Skeletal muscle satellite cell (primary cell): ENCODE measurements at regions not wholly inside any gene's neighbourhood (a gene's known extent, or its start where the extent isn't known, plus 50 kb on each side); places are given as distances from the start of the nearest gene placed in this dataset.
"Not testable (repeated sequence)": the region's sequence is repeated elsewhere in the genome, so short reads cannot be mapped to it uniquely, and the experiment has no call there.

Experiments
- H3K27me3 ChIP-seq: 2 replicates; pipeline ENCODE4 v1.7.0; 2013; ENCODE audit warnings: low read length; ENCODE audit not compliant: control insufficient read depth, insufficient read depth
- H3K36me3 ChIP-seq: 2 replicates; pipeline ENCODE4 v1.7.0; 2013; ENCODE audit warnings: mild to moderate bottlenecking, control low read depth, low read length; ENCODE audit not compliant: insufficient read depth
- H3K4me1 ChIP-seq: 2 replicates; pipeline ENCODE4 v1.7.0; 2013; ENCODE audit warnings: low read length; ENCODE audit not compliant: control insufficient read depth, insufficient read depth
- H3K4me2 ChIP-seq: 2 replicates; pipeline ENCODE4 v1.7.0; 2013; ENCODE audit warnings: mild to moderate bottlenecking, low read length
- H3K4me3 ChIP-seq: 2 replicates; pipeline ENCODE4 v1.7.0; 2013; ENCODE audit warnings: low read length
- H3K9ac ChIP-seq: 2 replicates; pipeline ENCODE4 v1.7.0; 2013; ENCODE audit warnings: mild to moderate bottlenecking, low read depth, low read length, moderate library complexity
- H3K9me3 ChIP-seq: replicated peaks from 2 replicates; pipeline ENCODE4 v1.7.0; 2013; ENCODE audit warnings: mild to moderate bottlenecking, control low read depth, low read length

GRCh38 chr16:17555176-17555575, 84.4 kb upstream of the XYLT1 start:
- Histone ChIP-seq H3K4me3 (no peak overlapping the region), H3K27me3 (peaks cover 8% of the 10 kb centered on the region), H3K4me1 (peaks cover 23% of the 10 kb centered on the region)

DNA sequence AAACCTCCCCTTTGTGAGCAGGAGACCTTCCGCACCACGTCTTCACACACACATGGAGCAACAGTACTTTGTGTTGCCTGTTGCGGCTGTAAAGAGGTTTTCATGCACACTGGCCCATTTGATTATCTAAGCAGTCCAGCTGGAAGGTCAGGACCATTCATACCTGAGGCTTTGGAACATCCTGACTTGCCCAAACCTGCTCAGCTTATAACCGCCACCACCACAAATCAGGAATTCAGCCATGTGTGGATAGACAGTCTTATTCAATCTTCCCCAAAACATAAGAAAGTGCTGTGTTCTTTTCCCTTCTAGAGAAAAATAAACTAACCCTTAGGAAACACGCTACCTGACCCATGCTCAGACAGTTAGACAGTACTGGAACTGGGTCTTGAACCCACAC, 81.6 kb upstream of the XYLT1 start:
- Histone ChIP-seq H3K4me3 (no peak overlapping the region), H3K4me2 (no peak overlapping the region), H3K9ac (no peak overlapping the region), H3K9me3 (no peaks in the 10 kb centered on the region), H3K36me3 (no peaks in the 10 kb centered on the region), H3K27me3 (no peaks in the 10 kb centered on the region), H3K4me1 (peaks cover 23% of the 10 kb centered on the region)

More at GRCh38 chr16:17555176-17555575, 84.4 kb upstream of the XYLT1 start:
- Histone ChIP-seq H3K9ac (no peak overlapping the region), H3K36me3 (no peaks in the 10 kb centered on the region), H3K4me2 (no peak overlapping the region), H3K9me3 (no peaks in the 10 kb centered on the region)

GRCh38 chr16:17551682-17552081, 80.9 kb upstream of the XYLT1 start:
- H3K27me3 ChIP-seq, H3K4me2 ChIP-seq, H3K4me3 ChIP-seq, H3K9ac ChIP-seq, H3K36me3 ChIP-seq, H3K9me3 ChIP-seq: not testable (repeated sequence)
- H3K4me1 ChIP-seq, result peaks cover 23% of the 10 kb centered on the region

DNA sequence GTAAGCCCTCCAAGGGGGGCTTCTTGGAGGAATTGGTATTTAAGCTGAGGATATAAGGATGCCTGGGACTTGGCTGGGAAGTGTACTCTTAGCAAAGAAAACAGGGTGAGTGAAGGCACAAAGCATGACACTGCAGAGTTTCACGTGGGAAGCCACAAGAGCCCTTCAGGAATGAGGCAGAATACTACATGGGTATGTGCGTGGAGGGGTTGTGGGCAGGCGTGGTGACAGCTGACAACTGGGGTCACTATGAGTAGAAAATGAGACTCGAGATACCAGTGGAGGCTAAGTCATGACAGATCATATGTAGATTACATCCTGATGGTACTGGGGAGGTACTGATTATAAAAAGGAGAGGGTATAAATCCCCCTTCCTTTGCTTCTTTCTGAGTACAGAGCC, 78.1 kb upstream of the XYLT1 start:
- Histone ChIP-seq H3K9me3 (no peaks in the 10 kb centered on the region), H3K4me2 (no peak overlapping the region), H3K4me1 (peaks cover 3% of the 10 kb centered on the region), H3K4me3 (no peak overlapping the region), H3K36me3 (no peaks in the 10 kb centered on the region), H3K9ac (no peak overlapping the region), H3K27me3 (no peaks in the 10 kb centered on the region)

GRCh38 chr16:17544785-17545184, 74.0 kb upstream of the XYLT1 start:
- no peak overlapping the region for H3K9ac ChIP-seq
- no peak overlapping the region for H3K4me3 ChIP-seq
- H3K4me1 ChIP-seq, result no peaks in the 10 kb centered on the region
- no peaks in the 10 kb centered on the region for H3K9me3 ChIP-seq
- no peaks in the 10 kb centered on the region for H3K36me3 ChIP-seq
- H3K27me3 ChIP-seq, result no peaks in the 10 kb centered on the region
- H3K4me2 ChIP-seq, result no peak overlapping the region

- Histone ChIP-seq H3K4me2 (no peak overlapping the region), H3K4me1 (no peaks in the 10 kb centered on the region), H3K9ac (no peak overlapping the region), H3K4me3 (no peak overlapping the region), H3K27me3 (no peaks in the 10 kb centered on the region), H3K36me3 (no peaks in the 10 kb centered on the region), H3K9me3 (no peaks in the 10 kb centered on the region)
Measured at GRCh38 chr16:17544304-17544703, 73.5 kb upstream of the XYLT1 start.

DNA sequence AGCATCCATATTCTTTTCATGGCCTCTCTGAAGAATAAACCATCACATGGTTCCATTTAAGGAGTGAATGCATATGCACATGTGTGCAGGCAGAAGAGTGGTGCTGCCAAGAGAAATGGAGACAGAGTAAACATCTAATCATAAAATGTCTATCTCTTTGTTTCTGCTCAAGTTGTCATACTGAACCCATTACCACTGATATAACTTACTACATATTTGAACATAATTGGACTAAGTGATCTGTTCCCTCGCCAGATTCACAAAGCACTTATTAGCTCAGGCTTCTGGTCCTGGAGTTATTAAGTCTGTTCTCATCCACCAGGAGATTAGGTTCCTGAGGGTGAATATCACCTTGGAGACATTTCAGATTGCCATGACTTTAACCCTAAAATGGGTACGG, 72.3 kb upstream of the XYLT1 start:
- Histone ChIP-seq H3K9me3 (no peaks in the 10 kb centered on the region), H3K4me3 (no peak overlapping the region), H3K27me3 (peaks cover under 1% of the 10 kb centered on the region), H3K4me2 (no peak overlapping the region), H3K4me1 (no peaks in the 10 kb centered on the region), H3K9ac (no peak overlapping the region), H3K36me3 (no peaks in the 10 kb centered on the region)

- Histone ChIP-seq H3K36me3 (no peaks in the 10 kb centered on the region), H3K9me3 (no peaks in the 10 kb centered on the region), H3K4me2 (no peak overlapping the region), H3K27me3 (peaks cover 4% of the 10 kb centered on the region), H3K4me1 (no peaks in the 10 kb centered on the region), H3K9ac (no peak overlapping the region), H3K4me3 (no peak overlapping the region)
Measured at GRCh38 chr16:17541324-17541723, 70.6 kb upstream of the XYLT1 start.

DNA sequence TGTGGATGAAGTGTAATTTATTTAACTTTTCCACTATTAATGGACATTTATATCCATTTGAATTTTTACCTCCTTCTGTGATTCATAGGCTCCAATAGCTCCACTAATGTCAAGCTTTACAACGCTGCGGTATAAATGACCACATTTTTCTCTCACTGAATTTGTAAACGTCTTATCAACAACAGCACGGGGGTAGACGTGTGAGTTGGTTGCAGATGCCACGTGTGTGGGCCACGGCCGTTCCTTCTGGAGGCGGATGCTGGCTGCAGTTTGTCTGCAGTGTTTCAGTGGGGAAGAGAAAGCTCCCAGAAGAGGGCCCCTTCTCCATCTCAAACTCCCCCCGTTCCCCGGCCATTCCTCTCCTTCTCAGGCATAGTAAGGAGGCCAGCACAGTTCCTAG, 68.2 kb upstream of the XYLT1 start:
- no peak overlapping the region for H3K4me2 ChIP-seq
- H3K4me1 ChIP-seq, result no peaks in the 10 kb centered on the region
- H3K4me3 ChIP-seq, result no peak overlapping the region
- no peaks in the 10 kb centered on the region for H3K36me3 ChIP-seq
- H3K9ac ChIP-seq, result no peak overlapping the region
- no peaks in the 10 kb centered on the region for H3K9me3 ChIP-seq
- H3K27me3 ChIP-seq, result peaks cover 4% of the 10 kb centered on the region

DNA sequence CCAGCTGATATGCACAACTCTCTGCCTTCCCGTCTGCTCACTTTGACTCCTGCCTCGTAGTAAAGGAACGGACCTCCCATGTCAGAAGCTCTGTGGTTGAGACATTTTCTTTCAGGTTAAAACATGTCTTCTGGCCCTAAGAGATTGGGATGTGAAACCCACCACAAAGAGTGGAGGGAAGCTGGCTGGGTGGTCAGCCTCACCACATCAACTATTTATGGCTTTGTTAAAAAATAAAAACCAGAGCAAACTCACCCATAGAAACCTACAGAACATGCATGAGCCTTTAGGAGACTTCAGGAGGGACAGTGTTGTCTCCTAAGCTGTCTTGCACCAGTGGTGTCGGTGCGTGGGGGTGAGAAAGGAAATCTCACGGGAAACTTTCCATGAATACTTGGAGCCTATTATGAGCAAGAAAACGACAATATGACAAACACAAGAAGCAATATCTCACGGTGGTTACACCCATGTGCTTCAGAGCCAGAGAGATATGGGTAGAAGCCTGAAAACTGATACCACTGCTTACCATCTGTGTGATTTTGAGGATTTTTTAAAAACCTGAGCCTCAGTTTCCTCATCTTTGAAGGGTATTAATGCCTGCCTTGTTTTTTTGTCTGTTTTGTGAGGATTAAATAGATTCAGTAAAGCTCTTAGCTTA, 61.7 kb upstream of the XYLT1 start:
- Histone ChIP-seq H3K4me2 (no peak overlapping the region), H3K4me1 (no peaks in the 10 kb centered on the region), H3K4me3 (no peak overlapping the region), H3K36me3 (no peaks in the 10 kb centered on the region), H3K9ac (no peak overlapping the region), H3K27me3 (peaks cover 5% of the 10 kb centered on the region), H3K9me3 (peaks cover 5% of the 10 kb centered on the region)

- H3K9ac ChIP-seq, result no peak overlapping the region
- H3K27me3 ChIP-seq, result peaks cover 5% of the 10 kb centered on the region
- H3K4me1 ChIP-seq, result no peaks in the 10 kb centered on the region
- no peak overlapping the region for H3K4me3 ChIP-seq
- no peak overlapping the region for H3K4me2 ChIP-seq
- H3K36me3 ChIP-seq, result no peaks in the 10 kb centered on the region
- H3K9me3 ChIP-seq, result peaks cover 5% of the 10 kb centered on the region
Measured at GRCh38 chr16:17529982-17530760, 59.4 kb upstream of the XYLT1 start.
